ENCODE measurements at regions not wholly inside any gene's neighbourhood (a gene's known extent, or its start where the extent isn't known, plus 50 kb on each side); places are given as distances from the start of the nearest gene placed in this dataset.

DNA sequence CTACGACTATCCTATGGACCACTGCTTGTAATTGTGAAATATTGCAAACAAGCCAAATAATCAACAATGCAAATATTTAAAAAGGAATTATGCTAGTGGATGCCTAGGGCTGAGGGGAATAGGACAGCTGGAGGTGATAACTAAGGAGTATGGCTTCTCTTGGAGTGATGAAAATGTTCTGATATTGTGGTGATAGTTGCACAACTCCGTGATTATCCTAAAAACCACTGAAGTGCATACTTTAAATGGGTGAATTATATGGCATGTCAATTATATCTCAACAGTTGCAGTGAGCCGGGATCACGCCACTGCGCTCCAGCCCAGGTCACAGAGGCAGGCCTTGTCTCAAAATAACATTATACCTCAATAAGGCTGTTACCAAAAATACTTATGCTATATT is 125.1 kb upstream of the SH3BP4 start:
- Histone ChIP-seq H3K4me3 (ENCODE audit: extremely low read depth in 1 of 4, insufficient read depth in 2 of 4, low read depth in 3 of 4, low read length in 4 of 4) (no peak overlapping the region), H3K14ac (ENCODE audit: insufficient read length) (no peak overlapping the region), H3K4me2 (ENCODE audit: insufficient read depth in 1 of 2, low read depth in 2 of 2, low read length in 2 of 2) (no peak overlapping the region), H3K18ac (ENCODE audit: extremely low read depth, low read length) (no peak overlapping the region), H3K4me1 (replicated peaks in 1 of 4; ENCODE audit: control insufficient read depth in 3 of 4, insufficient read depth in 4 of 4, low read length in 3 of 4) (no peaks in the 10 kb centered on the region; a peak in 1 of 7 replicates), H3K56ac (replicated peaks; ENCODE audit: insufficient read length, low read depth, low read length) (no peak overlapping the region), H3K9ac (replicated peaks in 1 of 4; ENCODE audit: extremely low read depth in 1 of 4, low read depth in 3 of 4, low read length in 3 of 4) (no peak overlapping the region), H3K4ac (replicated peaks; ENCODE audit: insufficient read length, low read depth, low read length) (no peak overlapping the region), H3K36me3 (ENCODE audit: control insufficient read depth in 2 of 4, insufficient read depth in 4 of 4, low read length in 3 of 4) (no peaks in the 10 kb centered on the region), H4K5ac (ENCODE audit: insufficient read length, low read depth, low read length) (no peak overlapping the region), H3K23ac (ENCODE audit: insufficient read length) (no peak overlapping the region), H2AFZ (ENCODE audit: low read length) (no peak overlapping the region), H3K79me1 (ENCODE audit: low read depth, low read length) (no peaks in the 10 kb centered on the region), H2BK120ac (replicated peaks; ENCODE audit: low read depth, low read length) (no peak overlapping the region), H4K20me1 (replicated peaks in 1 of 2; ENCODE audit: control insufficient read depth in 1 of 2, insufficient read depth in 2 of 2, low read length in 2 of 2) (peaks cover 0 to 3% of the 10 kb centered on the region in 2 experiments), H2AK5ac (ENCODE audit: low read depth, low read length) (no peak overlapping the region), H3K27me3 (replicated peaks in 1 of 4; ENCODE audit: control insufficient read depth in 3 of 4, extremely low read depth in 1 of 4, insufficient read depth in 3 of 4, low read length in 3 of 4) (no peaks in the 10 kb centered on the region), H3K9me3 (ENCODE audit: insufficient read depth in 2 of 2, low read depth in 1 of 2, low read length in 1 of 2) (no peaks in the 10 kb centered on the region), H3K23me2 (ENCODE audit: low read depth, low read length) (peaks cover 9% of the 10 kb centered on the region; the same call in 1 of the 2 replicates), H3K79me2 (ENCODE audit: control insufficient read depth in 1 of 2, insufficient read depth in 2 of 2, low read length in 2 of 2) (no peaks in the 10 kb centered on the region), H2BK15ac (ENCODE audit: low read length) (no peak overlapping the region), H4K91ac (replicated peaks; ENCODE audit: insufficient read length, low read length) (no peak overlapping the region), H3K27ac (ENCODE audit: low read depth, low read length) (no peak overlapping the region), H2BK20ac (ENCODE audit: low read length) (no peak overlapping the region), H2BK5ac (ENCODE audit: low read depth, low read length) (no peak overlapping the region), H4K8ac (ENCODE audit: extremely low read depth, insufficient read depth, low read length) (no peak overlapping the region), H2BK12ac (ENCODE audit: low read depth, low read length) (no peak overlapping the region)
- POLR2A ChIA-PET (ENCODE audit: partially characterized antibody) = no interaction called here
- FAIRE-seq (no peak), DNase-seq (ENCODE audit: low read depth in 1 of 2, low spot score in 2 of 2) (no peak)
- WGBS, 2 experiments (ENCODE audit: extremely low coverage in 1 of 2, insufficient coverage in 1 of 2, insufficient read length in 1 of 2, insufficient replicate concordance in 2 of 2, low coverage in 1 of 2, low lambda C conversion rate in 2 of 2, missing lambda C conversion rate in 1 of 2) = 88% methylated on average over 5 of the region's 5 CpGs; no CpG with 5 or more reads in 1 of the 2 experiments
- CTCF ChIA-PET (ENCODE audit: partially characterized antibody) = no interaction called here
- TF ChIP-seq SRF (IDR thresholded peaks at IDR 0.05; ENCODE audit: low read depth, low read length) (no peak), HDAC2 (IDR thresholded peaks at IDR 0.05; ENCODE audit: borderline replicate concordance in 1 of 2, low read depth in 2 of 2, low read length in 2 of 2) (no peak), GABPA (IDR thresholded peaks at IDR 0.05; ENCODE audit: borderline replicate concordance, insufficient read depth, low read length) (no peak), SIN3A (conservative IDR thresholded peaks at IDR 0.05 in 1 of 2, IDR thresholded peaks at IDR 0.05 in 1 of 2; ENCODE audit: low read depth in 1 of 2, low read length in 2 of 2) (no peak), PHF8 (conservative IDR thresholded peaks at IDR 0.05; ENCODE audit: low read depth, low read length) (no peak), CHD2 (IDR thresholded peaks at IDR 0.05; ENCODE audit: low read length) (no peak), KDM4A (IDR thresholded peaks at IDR 0.05; ENCODE audit: low read depth, low read length, severe bottlenecking) (no peak), TAF1 (IDR thresholded peaks at IDR 0.05; ENCODE audit: low read depth, low read length) (no peak), SIX5 (IDR thresholded peaks at IDR 0.05; ENCODE audit: low read depth, low read length) (no peak), RXRA (IDR thresholded peaks at IDR 0.05; ENCODE audit: insufficient read depth, low read depth, low read length) (no peak), RAD21 (IDR thresholded peaks at IDR 0.05 in 1 of 2, conservative IDR thresholded peaks at IDR 0.05 in 1 of 2; ENCODE audit: low read depth in 2 of 2, low read length in 2 of 2) (no peak), KDM5A (IDR thresholded peaks at IDR 0.05; ENCODE audit: low read length) (no peak), NRF1 (IDR thresholded peaks at IDR 0.05; ENCODE audit: low read depth, low read length) (no peak), EP300 (IDR thresholded peaks at IDR 0.05; ENCODE audit: borderline replicate concordance in 1 of 2, low read depth in 2 of 2, low read length in 2 of 2) (no peak)
